IMR-90 (cell line): ENCODE measurements at regions not wholly inside any gene's neighbourhood (a gene's known extent, or its start where the extent isn't known, plus 50 kb on each side); places are given as distances from the start of the nearest gene placed in this dataset.

Experiments
- ATAC-seq: fragments of 200-7000 bp; cut with Tn5 transposase; 2 replicates; pipeline ENCODE4 v1.9.1; 2020; ENCODE audit warnings: low read depth, mild to moderate bottlenecking, moderate library complexity
- BruUV-seq: library from RNA; stranded (reverse); fragments of 400-500 nt; replicated peaks from 2 replicates; lab custom pipeline; 2021; lab: Mats Ljungman, UMichigan
- CTCF ChIA-PET: fragments of 300-600 bp; formaldehyde crosslinking; extraction: SDS; loops from one replicate; lab custom pipeline; 2021; ENCODE audit warnings: antibody characterized with exemption; lab: Yijun Ruan, JAX
- POLR2A ChIA-PET: fragments of 300-600 bp; sonication (Branson Sonifier 250); formaldehyde crosslinking; loops from one replicate; lab custom pipeline; 2022; ENCODE audit warnings: antibody characterized with exemption; ENCODE audit not compliant: unreplicated experiment; lab: Charles Lee
- DNase-seq: peaks from one replicate; pipeline ENCODE4 v3.0.0; 2013
- H2AFZ ChIP-seq: replicated peaks from 2 replicates; pipeline ENCODE3; 2013; ENCODE audit warnings: low read length, mild to moderate bottlenecking; ENCODE audit not compliant: poor library complexity
- H2AK5ac ChIP-seq: 2 replicates; pipeline ENCODE4 v1.6.1; 2013; ENCODE audit warnings: low read depth, low read length, inconsistent platforms
- H2AK9ac ChIP-seq: replicated peaks from 2 replicates; pipeline ENCODE3; 2013; ENCODE audit warnings: mild to moderate bottlenecking, low read depth, low read length, moderate library complexity; ENCODE audit not compliant: poor library complexity
- H2BK120ac ChIP-seq: 2 replicates; pipeline ENCODE4 v1.6.1; 2013; ENCODE audit warnings: low read depth, low read length, inconsistent platforms
- H2BK15ac ChIP-seq: 3 replicates; pipeline ENCODE4 v1.6.1; 2013; ENCODE audit warnings: low read depth, low read length, inconsistent platforms
- H2BK20ac ChIP-seq: 2 replicates; pipeline ENCODE4 v1.6.1; 2013; ENCODE audit warnings: low read depth, mild to moderate bottlenecking, inconsistent platforms, low read length, moderate library complexity
- H2BK5ac ChIP-seq: 2 replicates; pipeline ENCODE4 v1.6.1; 2013; ENCODE audit warnings: mild to moderate bottlenecking, low read depth, low read length, inconsistent platforms; ENCODE audit not compliant: poor library complexity, severe bottlenecking
- H3K14ac ChIP-seq: replicated peaks from 2 replicates; pipeline ENCODE4 v1.6.1; 2013; ENCODE audit warnings: low read depth, low read length, inconsistent platforms
- H3K18ac ChIP-seq: 2 replicates; pipeline ENCODE4 v1.6.1; 2013; ENCODE audit warnings: low read depth, low read length, control low read depth
- H3K23ac ChIP-seq: 2 replicates; pipeline ENCODE4 v1.6.1; 2013; ENCODE audit warnings: low read depth, low read length, inconsistent platforms
- H3K27ac ChIP-seq: 2 replicates; pipeline ENCODE4 v1.5.1; 2013; ENCODE audit warnings: mild to moderate bottlenecking, control low read depth, low read length; ENCODE audit not compliant: insufficient read depth
- H3K27me3 ChIP-seq: 2 replicates; pipeline ENCODE4 v1.6.1; 2013; ENCODE audit warnings: low read length; ENCODE audit not compliant: control insufficient read depth, insufficient read depth
- H3K36me3 ChIP-seq: 2 replicates; pipeline ENCODE4 v1.6.1; 2013; ENCODE audit warnings: low read length, mixed read lengths; ENCODE audit not compliant: control insufficient read depth, insufficient read depth
- H3K4ac ChIP-seq: 2 replicates; pipeline ENCODE4 v1.6.1; 2013; ENCODE audit warnings: low read depth, low read length, inconsistent platforms
- H3K4me1 ChIP-seq: 2 replicates; pipeline ENCODE4 v1.6.1; 2013; ENCODE audit warnings: low read length, mixed read lengths; ENCODE audit not compliant: control insufficient read depth, insufficient read depth
- H3K4me2 ChIP-seq: 2 replicates; pipeline ENCODE4 v1.6.1; 2013; ENCODE audit warnings: low read depth, mild to moderate bottlenecking, control low read depth, low read length, moderate library complexity
- H3K4me3 ChIP-seq: 2 replicates; pipeline ENCODE4 v1.5.1; 2013; ENCODE audit warnings: low read depth, mild to moderate bottlenecking, control low read depth, low read length, moderate library complexity; ENCODE audit not compliant: insufficient read depth
- H3K56ac ChIP-seq: 2 replicates; pipeline ENCODE4 v1.6.1; 2013; ENCODE audit warnings: low read length, inconsistent platforms; ENCODE audit not compliant: insufficient read depth; ENCODE audit errors: extremely low read depth
- H3K79me1 ChIP-seq, 2 experiments: 2 replicates each; pipeline ENCODE4 v1.6.1; 2013; ENCODE audit warnings: low read length in 2 of 2, inconsistent platforms in 1 of 2, low read depth in 1 of 2
- H3K9ac ChIP-seq: 2 replicates; pipeline ENCODE4 v1.6.1; 2013; ENCODE audit warnings: low read depth, low read length, control low read depth
- H3K9me1 ChIP-seq: 2 replicates; pipeline ENCODE4 v1.6.1; 2013; ENCODE audit warnings: low read length, inconsistent platforms; ENCODE audit not compliant: insufficient read depth
- H3K9me3 ChIP-seq: 2 replicates; pipeline ENCODE4 v1.6.1; 2013; ENCODE audit warnings: low read length; ENCODE audit not compliant: control insufficient read depth, insufficient read depth
- H4K20me1 ChIP-seq: 2 replicates; pipeline ENCODE4 v1.6.1; 2013; ENCODE audit warnings: low read length, inconsistent platforms; ENCODE audit not compliant: insufficient read depth
- H4K5ac ChIP-seq: 2 replicates; pipeline ENCODE4 v1.6.1; 2013; ENCODE audit warnings: mild to moderate bottlenecking, low read depth, low read length, control low read depth
- H4K8ac ChIP-seq, 2 experiments: 2 replicates each; pipeline ENCODE4 v1.6.1; 2013; ENCODE audit warnings: low read depth in 2 of 2, low read length in 2 of 2, control low read depth in 1 of 2, inconsistent platforms in 1 of 2
- H4K91ac ChIP-seq: 2 replicates; pipeline ENCODE4 v1.6.1; 2013; ENCODE audit warnings: low read depth, low read length, inconsistent platforms; ENCODE audit not compliant: insufficient read depth
- CTCF ChIP-seq: conservative IDR thresholded peaks from 2 replicates; pipeline ENCODE4 v1.5.1; 2012; ENCODE audit warnings: mild to moderate bottlenecking, low read depth, low read length, improper control_type of control experiment
- MAZ ChIP-seq: IDR thresholded peaks from 2 replicates; pipeline ENCODE4 v1.6.1; 2012; ENCODE audit warnings: low read depth, mild to moderate bottlenecking, low read length, improper control_type of control experiment, moderate library complexity, borderline replicate concordance
- WGBS, 2 experiments: methylation state at CpG; one replicate each; pipeline versions ENCODE4 v1.1.5 to v1.1.7; 2013; ENCODE audit warnings: missing lambda C conversion rate in 2 of 2; ENCODE audit not compliant: insufficient read length in 1 of 2; ENCODE audit errors: extremely low coverage in 2 of 2; 5-methylcytosine and 5-hydroxymethylcytosine counted together
- dilution Hi-C: fragments of 300-500 bp; cut with HindIII; formaldehyde crosslinking; loops from one replicate; pipeline ENCODE4 v1.14.3; 2018; ENCODE audit warnings: low sequenced_read_pairs; ENCODE audit not compliant: unreplicated experiment
- in situ Hi-C: fragments of 300-500 bp; cut with MboI; formaldehyde crosslinking; loops from 3 replicates; pipeline ENCODE4 v1.14.3; 2019; ENCODE audit warnings: low sequenced_read_pairs, inconsistent platforms, mixed read lengths
- intact Hi-C: fragments of 100-400 bp; cut with micrococcal nuclease; formaldehyde crosslinking; loops from 2 replicates; pipeline ENCODE4 v1.10.0; 2022

- no peak overlapping the region for H3K4me3 ChIP-seq
- H2AFZ ChIP-seq = peak overlapping the region; percentile 34
- no peak overlapping the region for H3K4ac ChIP-seq
- no peak overlapping the region for H2BK120ac ChIP-seq
- no peak overlapping the region for H3K56ac ChIP-seq
- no peaks in the 10 kb centered on the region for H3K9me1 ChIP-seq
- H3K18ac ChIP-seq = no peak overlapping the region
- no peak overlapping the region for H2BK15ac ChIP-seq
- H4K20me1 ChIP-seq = no peaks in the 10 kb centered on the region
- ChIA-PET POLR2A (no interaction called here), CTCF (no interaction called here)
- no peak overlapping the region for H3K27ac ChIP-seq
- H3K27me3 ChIP-seq = no peaks in the 10 kb centered on the region
- H4K8ac ChIP-seq = no peak overlapping the region
- intact Hi-C loops = no loop called here
- no peak overlapping the region for H4K5ac ChIP-seq
- no peaks in the 10 kb centered on the region for H3K36me3 ChIP-seq
- no TSS peak for BruUV-seq
- H3K4me1 ChIP-seq = peaks cover 7% of the 10 kb centered on the region; the same call in 1 of the 2 replicates
- no peak overlapping the region for H3K4me2 ChIP-seq
- peak; percentile 9 for DNase-seq
- H3K9ac ChIP-seq = no peak overlapping the region
- H3K14ac ChIP-seq = no peak overlapping the region; the same call in 1 of the 2 replicates
- H3K23ac ChIP-seq = no peak overlapping the region
- H2AK9ac ChIP-seq = no peak overlapping the region
- no peak overlapping the region for H2BK20ac ChIP-seq
- WGBS, 2 experiments = no CpG with 5 or more reads among the region's 7 CpGs
- no peak overlapping the region for H4K91ac ChIP-seq
- in situ Hi-C loops = no loop called here
- no peak for ATAC-seq
- no peaks in the 10 kb centered on the region for H3K9me3 ChIP-seq
- H2AK5ac ChIP-seq = peak overlapping the region; percentile 38
- no peak for TF ChIP-seq CTCF
- TF ChIP-seq MAZ = no peak
- H3K79me1 ChIP-seq = no peaks in the 10 kb centered on the region
- dilution Hi-C loops = no loop called here
- no peak overlapping the region for H2BK5ac ChIP-seq
These were observed 114.2 kb upstream of the JARID2 start for GRCh38 chr6:15131651-15132061.
